Mucosa of rectum (tissue), 2 donors: ENCODE measurements at regions not wholly inside any gene's neighbourhood (a gene's known extent, or its start where the extent isn't known, plus 50 kb on each side); places are given as distances from the start of the nearest gene placed in this dataset.

Experiments used
- H3K27ac ChIP-seq, 2 donors: one replicate each; pipeline ENCODE4 v1.7.0; 2013; ENCODE audit warnings: inconsistent platforms in 2 of 2, low read depth in 2 of 2, low read length in 2 of 2
- H3K27me3 ChIP-seq, 2 donors: one replicate each; pipeline ENCODE4 v1.7.0; 2013; ENCODE audit warnings: low read length in 2 of 2; ENCODE audit not compliant: control insufficient read depth in 2 of 2, insufficient read depth in 2 of 2
- H3K36me3 ChIP-seq, 2 donors: one replicate each; pipeline ENCODE4 v1.7.0; 2013; ENCODE audit warnings: low read length in 2 of 2; ENCODE audit not compliant: control insufficient read depth in 2 of 2, insufficient read depth in 2 of 2
- H3K4me1 ChIP-seq, 2 donors: one replicate each; pipeline ENCODE4 v1.7.0; 2013; ENCODE audit warnings: low read length in 2 of 2, mild to moderate bottlenecking in 1 of 2; ENCODE audit not compliant: control insufficient read depth in 2 of 2, insufficient read depth in 2 of 2
- H3K4me3 ChIP-seq, 2 donors: one replicate each; pipeline ENCODE4 v1.7.0; 2013; ENCODE audit warnings: low read length in 2 of 2
- H3K9ac ChIP-seq, 2 donors: one replicate each; pipeline ENCODE4 v1.7.0; 2013; ENCODE audit warnings: low read length in 2 of 2, low read depth in 1 of 2, mild to moderate bottlenecking in 1 of 2
- H3K9me3 ChIP-seq, 2 donors: one replicate each; pipeline ENCODE4 v1.7.0; 2013; ENCODE audit warnings: low read length in 2 of 2; ENCODE audit not compliant: control insufficient read depth in 2 of 2
- donor health status: healthy.
- donor health status: Normal muscosa, but diverticular disease.

DNA sequence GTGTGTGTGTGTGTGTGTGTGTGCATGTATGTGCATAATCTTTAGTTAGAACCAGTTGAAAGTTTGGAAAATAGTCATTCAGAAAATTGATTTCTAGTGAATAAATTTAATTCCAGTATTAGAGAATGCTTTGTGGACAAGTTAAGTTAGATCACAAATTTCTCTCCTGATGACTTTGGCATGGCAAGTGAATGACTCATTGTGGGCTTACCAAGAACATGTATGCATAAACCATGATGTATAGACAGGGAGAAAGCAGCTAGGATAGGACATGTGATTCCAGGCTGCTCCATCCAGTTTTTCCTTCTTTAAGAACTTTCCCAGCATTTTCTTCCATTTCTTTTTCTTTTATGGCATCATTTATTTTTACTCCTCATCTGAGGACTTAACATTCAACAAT lies 85.7 kb upstream of the SGCD start:
- H3K27me3 ChIP-seq: no peaks in the 10 kb centered on the region
- no peaks in the 10 kb centered on the region for H3K9me3 ChIP-seq
- no peak overlapping the region for H3K27ac ChIP-seq
- no peak overlapping the region for H3K9ac ChIP-seq
- no peaks in the 10 kb centered on the region for H3K4me1 ChIP-seq
- no peaks in the 10 kb centered on the region for H3K36me3 ChIP-seq
- no peak overlapping the region for H3K4me3 ChIP-seq

- H3K36me3 ChIP-seq: no peaks in the 10 kb centered on the region
- no peaks in the 10 kb centered on the region for H3K27me3 ChIP-seq
- no peak overlapping the region for H3K27ac ChIP-seq
- no peaks in the 10 kb centered on the region for H3K4me1 ChIP-seq
- no peak overlapping the region for H3K4me3 ChIP-seq
- H3K9me3 ChIP-seq: no peaks in the 10 kb centered on the region
- H3K9ac ChIP-seq: no peak overlapping the region
Observed at GRCh38 chr5:156245895-156246294, 81.1 kb upstream of the SGCD start.

GRCh38 chr5:156251076-156251475 lies 75.9 kb upstream of the SGCD start:
- H3K9me3 ChIP-seq: no peaks in the 10 kb centered on the region
- no peaks in the 10 kb centered on the region for H3K4me1 ChIP-seq
- H3K27ac ChIP-seq: no peak overlapping the region
- no peaks in the 10 kb centered on the region for H3K36me3 ChIP-seq
- H3K27me3 ChIP-seq: no peaks in the 10 kb centered on the region
- H3K9ac ChIP-seq: no peak overlapping the region
- H3K4me3 ChIP-seq: no peak overlapping the region

- Histone ChIP-seq H3K4me1 (no peaks in the 10 kb centered on the region), H3K9me3 (no peaks in the 10 kb centered on the region), H3K27ac (no peak overlapping the region), H3K4me3 (no peak overlapping the region), H3K9ac (no peak overlapping the region), H3K36me3 (no peaks in the 10 kb centered on the region), H3K27me3 (no peaks in the 10 kb centered on the region)
Observed at GRCh38 chr5:156253130-156253529, 73.8 kb upstream of the SGCD start.

- Histone ChIP-seq H3K9me3 (no peaks in the 10 kb centered on the region), H3K4me1 (no peaks in the 10 kb centered on the region), H3K9ac (no peak overlapping the region), H3K36me3 (no peaks in the 10 kb centered on the region), H3K27me3 (no peaks in the 10 kb centered on the region), H3K27ac (no peak overlapping the region), H3K4me3 (no peak overlapping the region)
Observed at GRCh38 chr5:156254196-156254595, 72.8 kb upstream of the SGCD start.

DNA sequence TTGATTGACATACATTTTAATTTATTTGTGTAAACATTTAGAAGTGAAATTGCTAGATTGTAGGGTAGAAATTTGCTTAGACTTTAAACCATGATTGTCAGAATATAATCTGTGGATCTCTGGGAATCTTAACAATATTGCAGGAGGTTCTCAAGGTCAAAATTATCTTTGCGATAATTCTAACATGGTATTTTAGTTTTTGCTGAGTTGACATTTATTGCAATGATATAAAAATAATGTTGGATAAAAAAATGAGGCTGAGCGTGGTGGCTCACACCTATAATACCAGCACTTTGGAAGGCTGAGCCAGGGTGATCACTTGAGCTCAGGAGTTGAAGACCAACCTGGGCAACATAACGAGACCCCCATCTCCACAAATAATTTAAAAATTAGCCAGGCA lies 70.3 kb upstream of the SGCD start:
- Histone ChIP-seq H3K9ac (no peak overlapping the region), H3K36me3 (no peaks in the 10 kb centered on the region), H3K4me1 (no peaks in the 10 kb centered on the region), H3K4me3 (no peak overlapping the region), H3K9me3 (no peaks in the 10 kb centered on the region), H3K27ac (no peak overlapping the region), H3K27me3 (no peaks in the 10 kb centered on the region)

GRCh38 chr5:156258934-156259333 lies 68.0 kb upstream of the SGCD start:
- H3K27ac ChIP-seq: no peak overlapping the region
- H3K4me3 ChIP-seq: no peak overlapping the region
- H3K9ac ChIP-seq: no peak overlapping the region
- H3K4me1 ChIP-seq: no peaks in the 10 kb centered on the region
- no peaks in the 10 kb centered on the region for H3K27me3 ChIP-seq
- H3K9me3 ChIP-seq: no peaks in the 10 kb centered on the region
- no peaks in the 10 kb centered on the region for H3K36me3 ChIP-seq

- H3K9ac ChIP-seq: no peak overlapping the region
- no peaks in the 10 kb centered on the region for H3K9me3 ChIP-seq
- no peaks in the 10 kb centered on the region for H3K4me1 ChIP-seq
- no peaks in the 10 kb centered on the region for H3K27me3 ChIP-seq
- H3K27ac ChIP-seq: no peak overlapping the region
- H3K4me3 ChIP-seq: no peak overlapping the region
- no peaks in the 10 kb centered on the region for H3K36me3 ChIP-seq
Observed at GRCh38 chr5:156259618-156260017, 67.3 kb upstream of the SGCD start.

GRCh38 chr5:156261275-156261939 lies 65.6 kb upstream of the SGCD start:
- H3K4me1 ChIP-seq: no peaks in the 10 kb centered on the region
- H3K36me3 ChIP-seq: no peaks in the 10 kb centered on the region
- no peak overlapping the region for H3K27ac ChIP-seq
- H3K27me3 ChIP-seq: no peaks in the 10 kb centered on the region
- no peak overlapping the region for H3K4me3 ChIP-seq
- no peak overlapping the region for H3K9ac ChIP-seq
- no peaks in the 10 kb centered on the region for H3K9me3 ChIP-seq

- H3K4me3 ChIP-seq: no peak overlapping the region
- no peaks in the 10 kb centered on the region for H3K9me3 ChIP-seq
- H3K36me3 ChIP-seq: no peaks in the 10 kb centered on the region
- no peaks in the 10 kb centered on the region for H3K27me3 ChIP-seq
- H3K27ac ChIP-seq: no peak overlapping the region
- H3K4me1 ChIP-seq: no peaks in the 10 kb centered on the region
- no peak overlapping the region for H3K9ac ChIP-seq
Observed at GRCh38 chr5:156271569-156271968, 55.4 kb upstream of the SGCD start.

- H3K9me3 ChIP-seq: no peaks in the 10 kb centered on the region
- no peak overlapping the region for H3K9ac ChIP-seq
- no peak overlapping the region for H3K4me3 ChIP-seq
- no peaks in the 10 kb centered on the region for H3K36me3 ChIP-seq
- no peaks in the 10 kb centered on the region for H3K4me1 ChIP-seq
- no peaks in the 10 kb centered on the region for H3K27me3 ChIP-seq
- no peak overlapping the region for H3K27ac ChIP-seq
Observed at GRCh38 chr5:156272139-156272538, 54.8 kb upstream of the SGCD start.
